ENCODE measurements at regions not wholly inside any gene's neighbourhood (a gene's known extent, or its start where the extent isn't known, plus 50 kb on each side); places are given as distances from the start of the nearest gene placed in this dataset.

- TF ChIP-seq CTCF (IDR thresholded peaks at IDR 0.05): no peak
- H3K4me3 ChIP-seq: no peak overlapping the region
- no peak overlapping the region for H3K27ac ChIP-seq
- DNase-seq (ENCODE audit: low spot score): no peak
These were observed 1499.3 kb downstream of the TBC1D22A start for GRCh38 chr22:48261706-48262105.

GRCh38 chr22:48261048-48261621 is 1498.7 kb downstream of the TBC1D22A start:
- Histone ChIP-seq H3K27ac (no peak overlapping the region), H3K4me3 (no peak overlapping the region)
- TF ChIP-seq CTCF (IDR thresholded peaks at IDR 0.05): no peak
- DNase-seq (ENCODE audit: low spot score): no peak

- no peak for TF ChIP-seq CTCF (IDR thresholded peaks at IDR 0.05)
- no peak overlapping the region for H3K4me3 ChIP-seq
- no peak for DNase-seq (ENCODE audit: low spot score)
- no peak overlapping the region for H3K27ac ChIP-seq
These were observed 1497.7 kb downstream of the TBC1D22A start for GRCh38 chr22:48259991-48260670.

GRCh38 chr22:48258811-48259210 is 1496.4 kb downstream of the TBC1D22A start:
- no peak overlapping the region for H3K27ac ChIP-seq
- no peak for TF ChIP-seq CTCF (IDR thresholded peaks at IDR 0.05)
- no peak for DNase-seq (ENCODE audit: low spot score)
- H3K4me3 ChIP-seq: no peak overlapping the region

GRCh38 chr22:48258064-48258701 is 1495.7 kb downstream of the TBC1D22A start:
- no peak for TF ChIP-seq CTCF (IDR thresholded peaks at IDR 0.05)
- no peak for DNase-seq (ENCODE audit: low spot score)
- H3K4me3 ChIP-seq: no peak overlapping the region
- no peak overlapping the region for H3K27ac ChIP-seq

GRCh38 chr22:48257685-48258055 is 1495.2 kb downstream of the TBC1D22A start:
- DNase-seq (ENCODE audit: low spot score): no peak

More at GRCh38 chr22:48257685-48258055, 1495.2 kb downstream of the TBC1D22A start:
- no peak overlapping the region for H3K27ac ChIP-seq
- no peak overlapping the region for H3K4me3 ChIP-seq
- no peak for TF ChIP-seq CTCF (IDR thresholded peaks at IDR 0.05)
